B cell (primary cell): ENCODE measurements at regions not wholly inside any gene's neighbourhood (a gene's known extent, or its start where the extent isn't known, plus 50 kb on each side); places are given as distances from the start of the nearest gene placed in this dataset.

Experiments used
- CTCF ChIP-seq: fragments of 200-600 bp; IDR thresholded peaks from one replicate; pipeline ENCODE4 v1.8.0; 2022; ENCODE audit warnings: antibody characterized with exemption, mild to moderate bottlenecking
- EZH2 ChIP-seq: IDR thresholded peaks from 2 replicates; pipeline ENCODE4 v1.6.1; 2012; ENCODE audit warnings: borderline replicate concordance, low read depth, mild to moderate bottlenecking, moderate library complexity, low read length; ENCODE audit not compliant: insufficient read depth, poor library complexity, severe bottlenecking

GRCh38 chr2:226115832-226116200 is 683.8 kb downstream of the IRS1 start:
- TF ChIP-seq CTCF = no peak
- no peak for TF ChIP-seq EZH2
